H9 (cell line): ENCODE measurements at regions not wholly inside any gene's neighbourhood (a gene's known extent, or its start where the extent isn't known, plus 50 kb on each side); places are given as distances from the start of the nearest gene placed in this dataset.

Source experiments
- DNase-seq: peaks from one replicate; pipeline ENCODE4 v3.0.0-alpha.2; 2017
- H2AFZ ChIP-seq: one replicate; pipeline ENCODE4 v1.6.1; 2013; ENCODE audit warnings: mild to moderate bottlenecking, low read length, control low read depth, moderate library complexity
- H2AK5ac ChIP-seq: 2 replicates; pipeline ENCODE4 v1.6.1; 2013; ENCODE audit warnings: low read length, control low read depth, mixed read lengths; ENCODE audit not compliant: insufficient read length
- H2BK120ac ChIP-seq: one replicate; pipeline ENCODE4 v1.6.1; 2013; ENCODE audit warnings: low read depth, mild to moderate bottlenecking, low read length, control low read depth, inconsistent platforms; ENCODE audit not compliant: poor library complexity, severe bottlenecking
- H2BK12ac ChIP-seq: 2 replicates; pipeline ENCODE4 v1.6.1; 2013; ENCODE audit warnings: low read length, control low read depth, mixed read lengths, low read depth; ENCODE audit not compliant: insufficient read length
- H2BK15ac ChIP-seq: 2 replicates; pipeline ENCODE4 v1.6.1; 2013; ENCODE audit warnings: low read depth, low read length, control low read depth
- H2BK20ac ChIP-seq: one replicate; pipeline ENCODE4 v1.6.1; 2013; ENCODE audit warnings: low read depth, mild to moderate bottlenecking, low read length, control low read depth, inconsistent platforms; ENCODE audit not compliant: poor library complexity, severe bottlenecking
- H2BK5ac ChIP-seq: 2 replicates; pipeline ENCODE4 v1.6.1; 2013; ENCODE audit warnings: low read length, control low read depth, mixed read lengths; ENCODE audit not compliant: insufficient read length
- H3K14ac ChIP-seq: 2 replicates; pipeline ENCODE4 v1.6.1; 2013; ENCODE audit warnings: low read length, control low read depth; ENCODE audit not compliant: insufficient read depth
- H3K18ac ChIP-seq: 2 replicates; pipeline ENCODE4 v1.6.1; 2013; ENCODE audit warnings: low read depth, mild to moderate bottlenecking, mixed read lengths, low read length, control low read depth; ENCODE audit not compliant: insufficient read length
- H3K23ac ChIP-seq: 2 replicates; pipeline ENCODE4 v1.6.1; 2013; ENCODE audit warnings: low read length, control low read depth, mixed read lengths, low read depth; ENCODE audit not compliant: insufficient read length
- H3K23me2 ChIP-seq: 2 replicates; pipeline ENCODE4 v1.6.1; 2013; ENCODE audit warnings: low read depth, mild to moderate bottlenecking, mixed read lengths, low read length, control low read depth; ENCODE audit not compliant: insufficient read length, poor library complexity, severe bottlenecking
- H3K27ac ChIP-seq: 2 replicates; pipeline ENCODE4 v1.5.1; 2013; ENCODE audit warnings: low read length, control low read depth, mixed read lengths, low read depth; ENCODE audit not compliant: insufficient read length
- H3K27me3 ChIP-seq: 2 replicates; pipeline ENCODE4 v1.6.1; 2013; ENCODE audit warnings: low read length, control low read depth, inconsistent platforms; ENCODE audit not compliant: insufficient read depth
- H3K4ac ChIP-seq: 2 replicates; pipeline ENCODE4 v1.6.1; 2013; ENCODE audit warnings: low read depth, mild to moderate bottlenecking, control low read depth, inconsistent platforms, low read length, moderate library complexity
- H3K4me1 ChIP-seq: 2 replicates; pipeline ENCODE4 v1.6.1; 2013; ENCODE audit warnings: low read length, control low read depth, inconsistent platforms; ENCODE audit not compliant: insufficient read depth
- H3K4me2 ChIP-seq: 2 replicates; pipeline ENCODE4 v1.6.1; 2013; ENCODE audit warnings: low read length, control low read depth, mixed read lengths; ENCODE audit not compliant: insufficient read length, insufficient read depth
- H3K56ac ChIP-seq: 2 replicates; pipeline ENCODE4 v1.6.1; 2013; ENCODE audit warnings: low read depth, mild to moderate bottlenecking, mixed read lengths, low read length, control low read depth; ENCODE audit not compliant: insufficient read length
- H3K79me1 ChIP-seq: 2 replicates; pipeline ENCODE4 v1.6.1; 2013; ENCODE audit warnings: low read depth, mild to moderate bottlenecking, moderate library complexity, low read length, control low read depth, inconsistent platforms; ENCODE audit not compliant: insufficient read depth, poor library complexity, severe bottlenecking
- H3K79me2 ChIP-seq: 2 replicates; pipeline ENCODE4 v1.6.1; 2013; ENCODE audit warnings: low read length, control low read depth, inconsistent platforms; ENCODE audit not compliant: insufficient read depth
- H3K9ac ChIP-seq: 2 replicates; pipeline ENCODE4 v1.6.1; 2013; ENCODE audit warnings: low read length, control low read depth, mixed read lengths; ENCODE audit not compliant: insufficient read length; ENCODE audit errors: extremely low read depth
- H3K9me3 ChIP-seq: one replicate; pipeline ENCODE4 v1.6.1; 2013; ENCODE audit warnings: low read depth, low read length, inconsistent platforms; ENCODE audit not compliant: control insufficient read depth
- H3T11ph ChIP-seq: one replicate; pipeline ENCODE4 v1.6.1; 2013; ENCODE audit warnings: mild to moderate bottlenecking, low read length, control low read depth, inconsistent platforms
- H4K20me1 ChIP-seq: one replicate; pipeline ENCODE4 v1.6.1; 2013; ENCODE audit not compliant: control insufficient read depth, insufficient read length, insufficient read depth
- H4K5ac ChIP-seq: 2 replicates; pipeline ENCODE4 v1.6.1; 2013; ENCODE audit warnings: low read depth, mild to moderate bottlenecking, mixed read lengths, low read length, control low read depth; ENCODE audit not compliant: insufficient read length
- H4K8ac ChIP-seq: replicated peaks from 2 replicates; pipeline ENCODE4 v1.6.1; 2013; ENCODE audit warnings: low read length, control low read depth, mixed read lengths, low read depth; ENCODE audit not compliant: insufficient read length
- H4K91ac ChIP-seq: 2 replicates; pipeline ENCODE4 v1.6.1; 2013; ENCODE audit warnings: low read depth, mild to moderate bottlenecking, moderate library complexity, mixed read lengths, low read length, control low read depth; ENCODE audit not compliant: insufficient read length
- H3K27ac Mint-ChIP-seq, 3 experiments: 2 replicates in 2 of 3; 3 replicates in 1 of 3; pipeline ENCODE4 v1.8.0; 2020 to 2021; ENCODE audit warnings: mixed read lengths in 3 of 3, mild to moderate bottlenecking in 1 of 3, moderate library complexity in 1 of 3
- H3K27me3 Mint-ChIP-seq: 2 replicates; pipeline ENCODE4 v1.8.0; 2021; ENCODE audit warnings: low read depth, mild to moderate bottlenecking, moderate library complexity, mixed read lengths
- H3K36me3 Mint-ChIP-seq, 3 experiments: 2 replicates in 2 of 3; 3 replicates in 1 of 3; pipeline ENCODE4 v1.8.0; 2020 to 2021; ENCODE audit warnings: low read depth in 3 of 3, mixed read lengths in 3 of 3; ENCODE audit not compliant: insufficient read depth in 1 of 3
- H3K4me1 Mint-ChIP-seq, 2 experiments: 2 replicates each; pipeline ENCODE4 v1.8.0; 2020; ENCODE audit warnings: mixed read lengths in 2 of 2
- H3K4me3 Mint-ChIP-seq, 2 experiments: 2 replicates in 1 of 2; 3 replicates in 1 of 2; pipeline ENCODE4 v1.8.0; 2020 to 2021; ENCODE audit warnings: mild to moderate bottlenecking in 2 of 2, mixed read lengths in 2 of 2, moderate library complexity in 1 of 2
- H3K9me3 Mint-ChIP-seq, 2 experiments: 2 replicates in 1 of 2; 3 replicates in 1 of 2; pipeline ENCODE4 v1.8.0; 2020; ENCODE audit warnings: mild to moderate bottlenecking in 2 of 2, mixed read lengths in 2 of 2, moderate library complexity in 1 of 2
- WGBS: extraction: QIAGEN DNeasy Blood & Tissue Kit; methylation state at CpG from one replicate; pipeline ENCODE4 v1.1.7; 2013; ENCODE audit warnings: missing lambda C conversion rate, low lambda C conversion rate, mixed read lengths; ENCODE audit not compliant: insufficient read length; ENCODE audit errors: extremely low coverage; 5-methylcytosine and 5-hydroxymethylcytosine counted together
- TF ChIP-seq, protein P1 (sequence below): fragments of 200-600 bp; sonication (generic); conservative IDR thresholded peaks from 3 replicates; pipeline ENCODE4 v1.8.0; 2021; ENCODE audit warnings: antibody characterized with exemption, mild to moderate bottlenecking

DNA sequence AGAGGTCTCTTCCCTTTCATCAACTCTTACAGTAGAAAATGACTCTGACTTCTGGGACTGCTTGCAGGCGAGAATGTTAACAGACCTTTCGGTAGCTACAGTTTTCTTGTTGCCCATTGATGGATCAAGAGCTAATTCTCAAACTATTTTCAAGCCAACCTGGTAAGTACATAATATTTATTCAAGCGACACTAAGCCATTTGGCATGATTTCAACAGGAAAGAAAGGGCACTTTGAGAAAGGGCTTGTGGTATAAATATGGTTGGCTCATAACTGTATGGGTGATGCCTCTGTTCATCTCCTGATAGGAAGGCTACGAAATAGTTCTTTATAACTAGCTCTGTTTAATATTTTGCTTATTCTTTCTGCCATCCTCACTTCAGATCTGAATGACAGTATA, 196.2 kb upstream of the CNTN4 start:
- Histone ChIP-seq H3K4me2 (no peak overlapping the region), H2BK5ac (no peak overlapping the region), H2AFZ (no peak overlapping the region), H3K23me2 (no peaks in the 10 kb centered on the region), H3K9ac (no peak overlapping the region), H4K8ac (no peak overlapping the region), H4K5ac (no peak overlapping the region), H3K14ac (no peak overlapping the region), H4K20me1 (no peaks in the 10 kb centered on the region), H3K79me1 (no peaks in the 10 kb centered on the region), H3T11ph (no peak overlapping the region), H2BK20ac (no peak overlapping the region), H3K4ac (no peak overlapping the region), H3K9me3 (no peaks in the 10 kb centered on the region), H2BK15ac (no peak overlapping the region), H2AK5ac (no peak overlapping the region), H3K56ac (no peak overlapping the region), H2BK12ac (no peak overlapping the region), H3K27me3 (no peaks in the 10 kb centered on the region), H4K91ac (no peak overlapping the region), H3K18ac (no peak overlapping the region), H3K27ac (no peak overlapping the region), H2BK120ac (no peak overlapping the region), H3K79me2 (no peaks in the 10 kb centered on the region), H3K4me1 (no peaks in the 10 kb centered on the region), H3K23ac (no peak overlapping the region)
- Mint-ChIP-seq H3K4me3 (no peak overlapping the region), H3K9me3 (no peaks in the 10 kb centered on the region), H3K4me1 (no peaks in the 10 kb centered on the region), H3K36me3 (no peaks in the 10 kb centered on the region), H3K27me3 (no peaks in the 10 kb centered on the region), H3K27ac (no peak overlapping the region)
- no peak for DNase-seq
- TF ChIP-seq, protein P1, sequence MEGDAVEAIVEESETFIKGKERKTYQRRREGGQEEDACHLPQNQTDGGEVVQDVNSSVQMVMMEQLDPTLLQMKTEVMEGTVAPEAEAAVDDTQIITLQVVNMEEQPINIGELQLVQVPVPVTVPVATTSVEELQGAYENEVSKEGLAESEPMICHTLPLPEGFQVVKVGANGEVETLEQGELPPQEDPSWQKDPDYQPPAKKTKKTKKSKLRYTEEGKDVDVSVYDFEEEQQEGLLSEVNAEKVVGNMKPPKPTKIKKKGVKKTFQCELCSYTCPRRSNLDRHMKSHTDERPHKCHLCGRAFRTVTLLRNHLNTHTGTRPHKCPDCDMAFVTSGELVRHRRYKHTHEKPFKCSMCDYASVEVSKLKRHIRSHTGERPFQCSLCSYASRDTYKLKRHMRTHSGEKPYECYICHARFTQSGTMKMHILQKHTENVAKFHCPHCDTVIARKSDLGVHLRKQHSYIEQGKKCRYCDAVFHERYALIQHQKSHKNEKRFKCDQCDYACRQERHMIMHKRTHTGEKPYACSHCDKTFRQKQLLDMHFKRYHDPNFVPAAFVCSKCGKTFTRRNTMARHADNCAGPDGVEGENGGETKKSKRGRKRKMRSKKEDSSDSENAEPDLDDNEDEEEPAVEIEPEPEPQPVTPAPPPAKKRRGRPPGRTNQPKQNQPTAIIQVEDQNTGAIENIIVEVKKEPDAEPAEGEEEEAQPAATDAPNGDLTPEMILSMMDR, result no peak
- no CpG with 5 or more reads among the region's 4 CpGs for WGBS
